GM18951 (cell line): ENCODE measurements at regions not wholly inside any gene's neighbourhood (a gene's known extent, or its start where the extent isn't known, plus 50 kb on each side); places are given as distances from the start of the nearest gene placed in this dataset.

ENCODE experiments used
- POLR2A ChIP-seq: IDR thresholded peaks from 4 replicates; pipeline ENCODE4 v1.6.1; 2011; ENCODE audit warnings: mild to moderate bottlenecking; ENCODE audit not compliant: insufficient read length, insufficient read depth; ENCODE audit errors: extremely low read depth
- in situ Hi-C: fragments of 300-500 bp; cut with MboI; formaldehyde crosslinking; loops from one replicate; pipeline ENCODE4 v1.12.0; 2022; ENCODE audit warnings: low sequenced_read_pairs, mixed read lengths, inconsistent platforms; ENCODE audit not compliant: unreplicated experiment

DNA sequence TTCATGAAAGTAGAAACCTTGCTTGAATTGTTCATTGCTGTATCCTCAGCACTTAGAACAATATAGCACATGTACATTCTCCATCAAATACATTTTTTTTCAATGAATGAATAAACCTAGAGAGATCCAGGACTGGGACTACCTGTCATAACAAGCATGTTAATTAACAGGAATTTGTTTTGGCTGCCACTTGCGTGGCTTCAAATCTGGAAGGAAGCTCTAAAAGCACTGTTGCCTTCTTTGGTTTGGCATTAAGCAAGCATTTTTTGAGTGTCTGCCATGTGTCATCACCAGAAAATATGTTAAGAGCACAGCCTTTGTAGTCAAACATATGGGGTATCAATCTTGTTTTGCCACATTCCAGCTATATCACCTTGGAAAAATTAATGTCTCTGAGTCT, 131.9 kb upstream of the BACH2 start:
- in situ Hi-C loops: no loop called here
- TF ChIP-seq POLR2A: no peak

DNA sequence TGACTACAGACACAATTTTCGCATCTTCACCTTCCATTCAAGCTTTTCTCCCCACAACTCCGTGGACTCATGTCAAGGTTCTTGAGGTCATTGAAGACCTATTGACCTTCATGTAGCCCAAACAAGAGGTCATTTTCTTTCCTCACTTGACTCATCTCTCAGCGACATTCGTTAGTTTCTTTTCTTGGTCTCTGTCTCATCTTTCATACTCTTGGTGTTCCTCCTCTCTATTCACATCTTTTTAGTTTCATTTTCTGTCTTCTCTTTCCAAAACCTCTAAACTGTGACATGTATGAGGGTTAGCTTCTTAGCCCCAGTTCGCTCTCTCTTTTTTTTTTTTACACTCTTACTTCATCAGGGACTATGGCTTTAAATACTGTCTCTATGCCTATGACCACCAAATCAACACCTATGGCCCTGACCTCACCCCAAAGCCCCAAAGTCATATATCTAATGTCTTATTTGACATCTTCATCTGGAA, 128.6 kb upstream of the BACH2 start:
- no peak for TF ChIP-seq POLR2A
- in situ Hi-C loops: no loop called here

DNA sequence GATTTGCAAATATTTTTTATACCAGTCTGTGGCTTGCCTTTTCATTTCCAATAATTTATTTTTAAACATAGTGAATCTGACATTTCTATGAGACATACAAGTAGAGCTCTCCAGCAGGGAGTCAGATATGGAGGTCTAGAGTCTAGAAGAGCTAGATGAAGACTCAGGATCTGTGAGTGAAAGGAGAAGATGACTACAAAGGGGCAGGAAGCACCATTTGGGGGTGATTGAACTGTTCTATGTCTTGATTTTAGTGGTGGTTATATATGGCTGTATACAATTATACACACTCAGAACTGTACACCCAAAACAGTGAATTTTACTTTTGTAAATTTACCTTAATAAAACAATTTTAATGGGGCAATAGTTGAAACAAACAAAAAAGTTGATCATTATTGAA, 127.9 kb upstream of the BACH2 start:
- no peak for TF ChIP-seq POLR2A
- in situ Hi-C loops: no loop called here

DNA sequence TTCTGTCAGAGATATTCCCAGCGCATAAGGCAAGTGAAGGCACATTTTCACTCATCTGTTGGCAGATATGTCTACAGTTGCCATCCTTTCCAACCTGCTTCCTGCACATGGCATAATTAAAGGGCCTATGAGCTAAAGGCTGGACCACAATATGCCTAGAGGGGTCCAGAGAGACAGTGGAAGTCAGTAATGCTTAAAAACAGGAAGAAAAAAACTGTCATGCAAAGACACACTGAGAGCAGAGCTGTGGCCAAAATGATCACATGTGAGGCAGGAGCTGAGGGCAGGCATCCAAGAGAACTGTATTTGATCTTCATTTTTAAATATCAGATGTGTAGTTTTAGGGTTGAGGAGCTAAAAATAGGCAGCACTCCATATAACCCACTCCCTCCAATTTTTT, 125.0 kb upstream of the BACH2 start:
- in situ Hi-C loops: no loop called here
- TF ChIP-seq POLR2A: no peak

DNA sequence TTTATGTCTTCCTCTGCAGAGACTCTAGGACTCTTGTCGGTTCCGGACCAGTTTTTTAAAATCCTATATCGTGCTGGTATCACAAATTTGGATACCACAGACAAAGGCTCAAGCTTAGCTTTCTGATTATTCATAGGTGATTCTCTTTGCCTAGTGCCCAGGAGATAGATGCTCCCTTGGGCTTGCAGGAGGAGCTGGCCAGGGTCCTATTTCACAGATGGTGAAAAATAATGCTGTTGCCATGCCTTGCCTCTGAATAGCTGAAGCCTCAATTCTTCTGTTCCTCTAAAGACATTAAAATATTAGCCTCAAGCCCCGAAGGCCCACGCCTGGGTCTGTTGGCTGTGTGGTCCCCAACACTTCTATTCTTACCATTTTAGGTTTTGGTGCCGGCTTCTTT, 123.9 kb upstream of the BACH2 start:
- in situ Hi-C loops: no loop called here
- TF ChIP-seq POLR2A: no peak

DNA sequence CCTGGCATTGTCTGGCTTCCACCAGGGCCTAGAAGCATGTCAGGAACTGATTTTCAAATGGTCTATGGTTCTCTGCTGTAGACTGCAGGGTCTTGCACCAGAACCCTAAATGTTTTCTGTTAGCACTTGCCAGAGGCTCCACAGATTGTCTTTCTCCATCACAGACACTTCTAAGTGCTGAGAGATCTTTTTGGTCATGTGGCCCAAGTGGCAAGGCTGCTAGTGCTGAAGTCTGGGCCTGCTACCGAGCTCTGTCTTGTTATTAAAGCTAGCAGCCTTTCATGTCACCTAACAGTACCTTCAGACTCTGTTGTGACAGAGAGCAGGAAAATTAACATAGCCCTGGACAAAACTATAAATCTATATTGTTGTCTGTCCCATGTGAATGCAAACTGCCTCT, 120.7 kb upstream of the BACH2 start:
- in situ Hi-C loops: no loop called here
- TF ChIP-seq POLR2A: no peak

DNA sequence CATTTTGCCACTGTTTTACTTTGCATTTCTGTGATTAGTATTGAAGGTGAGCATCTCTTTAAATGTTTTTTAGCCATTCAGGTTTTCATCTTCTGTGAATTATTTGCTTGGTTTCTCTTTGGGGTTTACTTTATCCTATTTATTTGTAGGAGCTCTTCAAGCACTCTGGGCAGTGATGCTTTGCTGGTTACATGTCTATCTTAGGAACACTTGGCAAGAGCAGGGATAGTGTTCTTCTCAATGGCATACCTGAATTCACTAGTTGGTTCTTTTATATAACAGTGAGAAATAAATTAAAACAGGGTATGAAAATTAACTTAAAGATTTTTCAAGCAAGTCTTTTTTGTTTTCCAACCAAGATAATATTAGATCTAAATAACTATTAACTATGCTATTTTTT, 119.7 kb upstream of the BACH2 start:
- in situ Hi-C loops: no loop called here
- TF ChIP-seq POLR2A: no peak

DNA sequence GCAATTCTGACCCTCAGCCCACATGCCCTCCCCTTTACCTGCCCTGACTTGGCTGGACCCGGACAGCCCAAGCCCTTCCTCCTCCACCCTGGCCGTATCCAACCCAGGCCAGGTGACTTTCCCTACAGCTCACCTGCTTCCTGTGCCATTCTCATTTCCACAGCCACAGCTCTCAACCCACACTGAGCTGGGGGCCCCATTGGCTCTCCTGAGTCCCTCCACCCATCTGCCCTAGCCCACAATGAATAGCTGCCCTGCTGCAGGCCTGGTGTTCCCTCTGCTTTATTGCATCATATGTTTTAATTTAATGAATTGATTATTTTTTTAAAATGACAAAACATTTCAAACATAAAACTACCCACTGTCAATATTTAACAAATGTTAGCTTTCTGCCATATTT, 118.5 kb upstream of the BACH2 start:
- TF ChIP-seq POLR2A: no peak
- in situ Hi-C loops: no loop called here

DNA sequence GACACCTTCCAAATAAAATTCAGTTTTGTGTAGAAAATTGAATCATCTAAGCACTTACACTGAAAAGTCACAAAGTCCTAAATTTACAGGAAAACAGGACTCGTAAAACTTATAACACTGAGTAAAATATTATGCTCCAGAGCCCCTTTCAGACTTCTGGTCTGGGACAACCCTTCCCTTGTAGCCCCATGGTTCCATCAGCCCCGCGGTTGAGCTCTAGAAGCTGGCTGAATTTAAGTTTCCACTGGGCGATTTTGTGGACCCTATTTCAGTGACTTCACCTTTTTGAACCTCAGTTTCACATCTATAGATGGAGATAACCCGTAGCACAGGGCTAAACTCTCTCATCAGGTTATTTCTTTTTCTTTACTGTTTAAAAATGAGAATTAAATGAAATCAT, 117.7 kb upstream of the BACH2 start:
- no peak for TF ChIP-seq POLR2A
- in situ Hi-C loops: no loop called here

DNA sequence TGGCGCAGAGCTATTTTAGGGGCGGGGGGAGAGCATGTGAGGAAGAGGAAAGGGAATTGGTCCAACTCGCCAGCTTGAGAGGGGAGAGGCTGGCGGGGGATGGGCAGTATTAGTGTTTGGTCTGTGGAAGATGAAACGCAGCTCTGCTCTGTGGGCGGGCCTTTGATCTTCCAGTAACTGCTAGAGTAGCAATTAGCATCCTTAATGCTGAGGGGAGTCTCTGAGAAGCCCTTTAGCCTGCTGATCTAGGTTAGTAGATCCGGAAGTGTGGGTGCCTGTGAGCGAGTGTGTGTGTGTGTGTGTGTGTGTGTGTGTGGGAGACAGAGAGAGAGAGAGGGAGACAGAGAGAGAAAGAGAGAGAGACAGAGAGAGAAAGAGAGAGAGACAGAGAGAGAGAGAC, 117.2 kb upstream of the BACH2 start:
- TF ChIP-seq POLR2A: no peak
- in situ Hi-C loops: no loop called here

DNA sequence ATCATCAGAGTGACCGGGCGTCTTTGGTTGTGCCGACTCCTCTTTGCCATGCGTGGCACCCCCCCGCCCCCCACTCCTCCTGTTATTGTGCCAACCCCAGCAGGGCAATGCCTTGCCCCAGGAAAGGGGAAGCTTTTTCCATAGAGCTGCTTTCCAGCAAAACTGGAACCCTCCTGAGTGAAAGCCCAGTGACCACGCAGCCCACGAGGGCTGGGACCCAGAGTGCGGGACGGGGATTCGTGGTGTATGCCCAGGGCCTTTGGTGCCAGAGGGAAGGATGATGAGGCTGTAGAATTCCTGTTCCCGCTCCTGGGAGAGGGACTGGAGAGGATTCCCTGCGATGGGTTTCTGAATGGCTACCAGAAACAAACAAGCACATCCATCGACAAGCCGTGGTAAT, 116.8 kb upstream of the BACH2 start:
- in situ Hi-C loops: no loop called here
- TF ChIP-seq POLR2A: no peak

DNA sequence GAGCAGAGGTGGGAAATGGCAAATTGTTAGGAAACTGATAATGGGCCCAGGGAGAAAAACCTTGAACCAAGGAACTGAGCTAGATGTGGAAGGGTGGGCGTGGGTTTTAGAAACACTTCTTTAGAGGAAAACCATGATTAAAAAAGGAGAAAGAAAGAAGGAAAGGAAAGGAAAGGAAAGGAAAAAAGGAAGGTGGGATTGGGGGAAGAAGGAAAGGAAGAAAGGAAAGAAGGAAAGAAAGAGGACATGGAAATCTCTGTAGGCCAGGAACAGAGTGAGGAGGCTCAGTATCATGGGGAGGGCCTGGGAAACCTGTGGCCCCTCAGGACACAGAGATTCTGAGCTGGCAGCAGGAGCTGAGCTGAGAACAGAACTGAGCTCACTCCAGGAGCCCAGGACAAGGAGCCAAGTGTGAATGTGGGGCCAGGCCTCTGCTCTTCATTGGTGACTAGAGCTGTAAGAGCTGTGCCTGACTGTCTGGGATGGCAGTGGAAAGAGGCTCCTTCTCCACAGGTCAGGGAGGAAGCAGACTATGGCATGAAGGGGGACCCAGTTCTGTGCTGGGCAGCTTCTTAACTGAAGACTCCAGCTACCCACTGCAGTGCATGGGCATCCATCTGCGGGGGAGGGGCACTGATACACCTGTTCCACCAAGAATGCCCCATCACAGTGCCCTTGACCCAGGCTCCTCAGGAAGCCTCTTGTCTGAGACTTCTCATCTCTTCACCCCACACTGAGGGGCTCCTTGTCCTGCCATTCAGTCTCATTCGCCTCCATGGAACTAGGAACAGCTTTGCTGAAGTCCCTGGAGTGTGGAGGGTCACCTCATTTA, 116.1 kb upstream of the BACH2 start:
- no peak for TF ChIP-seq POLR2A
- in situ Hi-C loops: no loop called here

DNA sequence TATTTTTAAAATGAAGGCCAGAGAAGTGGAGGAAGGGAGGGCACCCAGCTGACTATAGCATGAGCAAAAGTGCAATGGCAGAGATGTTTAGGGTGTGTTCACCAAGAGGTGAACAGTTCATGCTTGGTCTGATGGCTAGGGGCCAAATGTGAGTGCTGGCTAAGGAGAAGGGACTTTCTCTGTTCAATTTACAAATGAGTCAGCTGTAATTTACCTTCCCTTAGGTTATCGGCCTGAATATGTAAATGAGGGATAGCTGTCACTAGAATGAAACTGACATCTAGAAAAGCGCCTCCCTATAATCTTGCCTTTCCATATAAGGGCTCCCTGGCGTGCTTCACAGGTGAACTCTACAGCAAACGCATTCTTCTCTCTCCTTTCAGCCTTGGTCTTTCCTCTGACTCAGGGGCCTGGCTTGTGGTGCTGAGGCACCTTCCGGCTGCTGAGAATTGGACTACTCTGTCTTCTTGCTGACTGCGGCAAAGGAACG, 114.7 kb upstream of the BACH2 start:
- in situ Hi-C loops: no loop called here

DNA sequence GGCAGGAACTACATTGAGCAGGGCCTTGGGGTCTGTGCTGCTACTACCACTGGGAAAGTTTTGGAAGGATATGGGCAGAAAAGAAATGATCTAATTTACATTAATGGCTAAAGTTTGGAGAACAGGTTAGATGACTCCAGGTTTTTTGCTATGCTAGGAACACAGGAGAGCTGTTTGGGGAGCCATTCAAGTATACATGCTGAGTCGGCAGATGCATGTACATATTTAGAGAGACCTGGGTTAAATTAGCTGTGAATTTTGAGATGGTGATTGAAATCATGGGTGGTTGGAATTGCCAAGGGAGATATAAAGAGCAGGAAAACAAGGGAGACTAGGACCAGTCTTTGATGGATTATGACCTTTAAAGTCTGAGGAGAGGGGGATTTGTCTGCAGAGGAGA, 113.1 kb upstream of the BACH2 start:
- no peak for TF ChIP-seq POLR2A
- in situ Hi-C loops: no loop called here

More for the DNA sequence above, 114.7 kb upstream of the BACH2 start:
- TF ChIP-seq POLR2A: no peak
